ENCODE measurements at regions not wholly inside any gene's neighbourhood (a gene's known extent, or its start where the extent isn't known, plus 50 kb on each side); places are given as distances from the start of the nearest gene placed in this dataset.
"Not testable (repeated sequence)": the region's sequence is repeated elsewhere in the genome, so short reads cannot be mapped to it uniquely, and the experiment has no call there.

GRCh38 chrX:83750451-83750850, 110.5 kb upstream of the CYLC1 start:
- TF ChIP-seq EZH2 (IDR thresholded peaks at IDR 0.05; ENCODE audit: low read length, unreplicated experiment); CTCF (conservative IDR thresholded peaks at IDR 0.05; ENCODE audit: low read depth, low read length); EZH2phosphoT487 (IDR thresholded peaks at IDR 0.05; ENCODE audit: borderline replicate concordance, low read length): not testable (repeated sequence)

Measured in PC-3 (cell line).